ENCODE measurements at regions not wholly inside any gene's neighbourhood (a gene's known extent, or its start where the extent isn't known, plus 50 kb on each side); places are given as distances from the start of the nearest gene placed in this dataset.

- TF ChIP-seq ISL1 (CRISPR knock-in tag; IDR thresholded peaks at IDR 0.05) = no peak
- TF ChIP-seq ZNF565 (CRISPR knock-in tag; conservative IDR thresholded peaks at IDR 0.05; ENCODE audit: low read depth) = no peak
- no peak for TF ChIP-seq OSR1 (CRISPR knock-in tag; IDR thresholded peaks at IDR 0.05)
- TF ChIP-seq ZC3H10 (CRISPR knock-in tag; IDR thresholded peaks at IDR 0.05) = no peak
- no peak for TF ChIP-seq BACH2 (CRISPR knock-in tag; IDR thresholded peaks at IDR 0.05; ENCODE audit: borderline replicate concordance)
- no peak for TF ChIP-seq CREB5 (CRISPR knock-in tag; IDR thresholded peaks at IDR 0.05; ENCODE audit: low read depth)
- no peak for TF ChIP-seq ARNTL (CRISPR knock-in tag; IDR thresholded peaks at IDR 0.05; ENCODE audit: borderline replicate concordance, low read depth)
- TF ChIP-seq TOX (CRISPR knock-in tag; IDR thresholded peaks at IDR 0.05; ENCODE audit: borderline replicate concordance) = no peak
- no peak for TF ChIP-seq POU6F1 (CRISPR knock-in tag; IDR thresholded peaks at IDR 0.05; ENCODE audit: borderline replicate concordance, low read depth)
- TF ChIP-seq ZFP30 (CRISPR knock-in tag; IDR thresholded peaks at IDR 0.05) = no peak
- TF ChIP-seq CSDC2 (CRISPR knock-in tag; IDR thresholded peaks at IDR 0.05) = no peak
- TF ChIP-seq PATZ1 (CRISPR knock-in tag; IDR thresholded peaks at IDR 0.05; ENCODE audit: borderline replicate concordance) = no peak
Observed at GRCh38 chr15:34673241-34673640, 81.6 kb downstream of the GJD2 start.

Data from SK-N-SH treated with all-trans-retinoic acid at 6 μM for 48 hours (cell line).